Activated CD4-positive, alpha-beta T cell treated with anti-CD3 and anti-CD28 coated beads for 48 hours (primary cell): ENCODE measurements at regions not wholly inside any gene's neighbourhood (a gene's known extent, or its start where the extent isn't known, plus 50 kb on each side); places are given as distances from the start of the nearest gene placed in this dataset.

Experiments
- DNase-seq: peaks from one replicate; pipeline ENCODE4 v3.0.0-alpha.2; 2020

- DNase-seq: no peak
Measured at GRCh38 chr4:110675426-110675825, 52.5 kb upstream of the PITX2 start.

GRCh38 chr4:110676241-110676640, 53.4 kb upstream of the PITX2 start:
- no peak for DNase-seq

GRCh38 chr4:110678517-110679227, 55.8 kb upstream of the PITX2 start:
- no peak for DNase-seq

- DNase-seq: no peak
Measured at GRCh38 chr4:110680265-110680664, 57.4 kb upstream of the PITX2 start.

GRCh38 chr4:110681381-110681780, 58.5 kb upstream of the PITX2 start:
- DNase-seq: no peak

- DNase-seq: no peak
Measured at GRCh38 chr4:110682311-110682710, 59.4 kb upstream of the PITX2 start.

- no peak for DNase-seq
Measured at GRCh38 chr4:110683601-110684000, 60.7 kb upstream of the PITX2 start.

- DNase-seq: no peak
Measured at GRCh38 chr4:110702326-110702725, 79.4 kb upstream of the PITX2 start.

- no peak for DNase-seq
Measured at GRCh38 chr4:110704748-110705439, 82.0 kb upstream of the PITX2 start.

- DNase-seq: no peak
Measured at GRCh38 chr4:110705440-110705782, 82.5 kb upstream of the PITX2 start.

GRCh38 chr4:110710070-110710469, 87.2 kb upstream of the PITX2 start:
- no peak for DNase-seq

GRCh38 chr4:110712486-110712885, 89.6 kb upstream of the PITX2 start:
- no peak for DNase-seq

- DNase-seq: no peak
Measured at GRCh38 chr4:110730318-110730717, 107.4 kb upstream of the PITX2 start.

- no peak for DNase-seq
Measured at GRCh38 chr4:110733901-110734300, 111.0 kb upstream of the PITX2 start.

GRCh38 chr4:110735686-110736085, 112.8 kb upstream of the PITX2 start:
- no peak for DNase-seq

GRCh38 chr4:110737931-110738330, 115.1 kb upstream of the PITX2 start:
- DNase-seq: no peak

GRCh38 chr4:110742143-110742542, 119.3 kb upstream of the PITX2 start:
- no peak for DNase-seq

GRCh38 chr4:110748071-110748470, 125.2 kb upstream of the PITX2 start:
- no peak for DNase-seq

- DNase-seq: no peak
Measured at GRCh38 chr4:110751183-110751582, 128.3 kb upstream of the PITX2 start.

- DNase-seq: no peak
Measured at GRCh38 chr4:110751986-110752385, 129.1 kb upstream of the PITX2 start.

- DNase-seq: no peak
Measured at GRCh38 chr4:110753466-110753865, 130.6 kb upstream of the PITX2 start.

- no peak for DNase-seq
Measured at GRCh38 chr4:110754716-110755115, 131.8 kb upstream of the PITX2 start.

- DNase-seq: no peak
Measured at GRCh38 chr4:110769578-110769977, 146.7 kb upstream of the PITX2 start.

- DNase-seq: no peak
Measured at GRCh38 chr4:110770353-110770752, 147.5 kb upstream of the PITX2 start.

GRCh38 chr4:110778521-110778920, 155.6 kb upstream of the PITX2 start:
- DNase-seq: no peak
